Glomerular endothelial cell (primary cell): ENCODE measurements at regions not wholly inside any gene's neighbourhood (a gene's known extent, or its start where the extent isn't known, plus 50 kb on each side); places are given as distances from the start of the nearest gene placed in this dataset.
"Not testable (repeated sequence)": the region's sequence is repeated elsewhere in the genome, so short reads cannot be mapped to it uniquely, and the experiment has no call there.

Experiments
- DNase-seq: peaks from one replicate; pipeline ENCODE4 v3.0.0-alpha.2; 2011; ENCODE audit warnings: low read depth, low spot score; ENCODE audit errors: extremely low read depth

DNA sequence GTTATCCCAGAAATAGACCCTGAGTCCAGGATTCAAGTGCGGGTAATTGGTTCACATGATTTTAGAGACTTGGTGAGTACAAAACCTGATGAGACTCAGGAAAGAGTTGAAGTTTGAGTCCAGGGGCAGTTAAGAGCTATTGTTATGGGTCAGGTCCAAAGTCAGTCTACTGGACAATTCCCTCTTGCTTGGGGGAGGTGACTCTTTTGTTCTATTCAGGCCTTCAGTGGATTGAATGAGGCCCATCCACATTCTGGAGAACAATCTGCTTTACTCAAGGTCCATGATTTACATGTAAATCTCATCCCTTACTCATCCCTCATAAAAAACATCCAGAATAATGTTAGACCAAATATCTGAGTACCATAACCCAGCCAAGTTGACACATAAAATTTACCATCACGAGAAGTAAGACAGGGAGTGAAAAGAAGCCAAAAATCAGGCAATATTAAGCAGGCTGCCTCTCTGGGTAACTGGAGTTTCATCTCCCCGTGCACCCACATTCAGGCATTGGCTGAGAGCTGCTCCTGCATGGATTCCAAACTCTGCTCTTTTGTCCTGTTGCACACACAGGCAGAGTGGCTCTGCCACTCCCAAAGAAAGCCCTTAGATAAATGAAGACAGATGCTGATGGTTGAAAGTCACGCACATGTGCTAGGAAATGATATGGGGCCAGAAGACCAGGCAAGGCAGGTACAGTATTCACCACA is 156.0 kb upstream of the SALL1 start:
- no peak for DNase-seq

DNA sequence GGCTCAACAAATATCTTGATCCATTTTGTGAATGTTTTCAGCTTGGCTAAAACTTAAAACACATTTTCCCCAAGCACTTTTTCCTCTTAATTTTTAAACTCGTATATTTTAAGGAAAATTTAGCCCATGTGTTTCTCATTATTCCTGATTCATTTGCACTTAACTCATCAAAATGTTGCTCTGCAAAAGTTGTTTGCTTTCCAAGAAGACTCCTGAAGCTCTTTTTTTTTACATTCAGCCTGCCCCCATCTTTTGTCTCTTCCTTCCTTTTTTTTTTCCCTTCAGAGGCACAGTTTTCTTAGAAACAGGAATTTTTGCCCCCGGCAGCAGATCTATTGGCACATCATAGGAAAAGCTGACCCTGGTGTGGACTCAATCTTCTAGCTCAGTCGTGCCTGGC is 155.0 kb upstream of the SALL1 start:
- DNase-seq, result no peak

DNA sequence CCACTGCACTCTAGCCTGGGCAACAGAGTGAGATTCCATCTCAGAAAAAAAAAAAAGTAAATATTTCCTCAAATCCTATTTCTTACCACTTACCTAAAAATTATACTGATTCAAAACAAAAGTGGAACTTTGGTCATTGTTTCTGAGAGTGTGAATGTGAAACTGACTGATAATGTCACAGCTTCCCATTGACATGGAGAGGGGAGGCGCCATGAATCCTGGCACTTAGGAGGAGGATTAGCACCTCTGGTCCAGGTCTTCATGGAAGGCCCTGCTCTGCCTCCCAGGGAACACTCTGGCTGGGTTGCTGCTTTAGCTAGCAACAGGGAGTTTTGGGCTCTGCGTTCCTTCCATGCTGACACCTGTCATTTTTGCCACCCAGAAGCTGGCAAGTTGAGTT is 154.3 kb upstream of the SALL1 start:
- DNase-seq, result no peak

DNA sequence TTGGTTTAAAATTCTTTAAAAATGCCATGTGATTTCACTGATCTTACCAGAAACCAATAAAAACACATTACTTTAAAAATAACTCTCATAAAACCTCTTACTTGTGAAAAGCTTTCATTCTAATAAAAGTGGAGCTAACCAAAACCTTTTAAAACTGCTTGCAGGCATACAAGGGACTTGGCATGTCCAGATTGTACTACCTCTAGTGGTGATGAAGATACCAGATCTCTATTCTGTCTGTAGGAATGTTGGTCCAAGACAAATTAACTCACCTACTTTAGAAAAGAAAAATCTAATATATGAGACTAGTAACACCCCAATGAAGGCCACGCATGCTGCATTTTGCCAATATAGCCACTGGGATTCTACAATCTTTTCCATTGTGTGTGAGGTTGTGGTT is 151.0 kb upstream of the SALL1 start:
- no peak for DNase-seq

DNA sequence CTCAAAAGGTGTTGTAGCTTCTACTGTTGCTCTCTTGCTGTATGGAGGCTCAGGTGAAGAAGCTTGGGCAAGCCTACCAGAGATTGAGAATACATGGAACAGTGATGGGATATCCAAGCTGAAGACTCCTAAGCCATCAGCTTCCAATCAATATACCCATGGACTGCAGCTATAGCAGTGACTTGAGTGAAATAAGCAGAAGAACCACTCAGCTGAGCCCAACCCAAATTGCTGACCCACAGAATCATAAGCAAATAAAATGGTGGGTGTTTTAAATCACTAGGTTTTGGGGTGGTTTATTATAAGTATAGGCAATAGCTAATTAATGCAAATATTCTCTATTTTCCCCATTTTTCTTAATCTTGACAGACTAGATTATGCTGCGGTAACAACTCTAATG is 147.7 kb upstream of the SALL1 start:
- no peak for DNase-seq

DNA sequence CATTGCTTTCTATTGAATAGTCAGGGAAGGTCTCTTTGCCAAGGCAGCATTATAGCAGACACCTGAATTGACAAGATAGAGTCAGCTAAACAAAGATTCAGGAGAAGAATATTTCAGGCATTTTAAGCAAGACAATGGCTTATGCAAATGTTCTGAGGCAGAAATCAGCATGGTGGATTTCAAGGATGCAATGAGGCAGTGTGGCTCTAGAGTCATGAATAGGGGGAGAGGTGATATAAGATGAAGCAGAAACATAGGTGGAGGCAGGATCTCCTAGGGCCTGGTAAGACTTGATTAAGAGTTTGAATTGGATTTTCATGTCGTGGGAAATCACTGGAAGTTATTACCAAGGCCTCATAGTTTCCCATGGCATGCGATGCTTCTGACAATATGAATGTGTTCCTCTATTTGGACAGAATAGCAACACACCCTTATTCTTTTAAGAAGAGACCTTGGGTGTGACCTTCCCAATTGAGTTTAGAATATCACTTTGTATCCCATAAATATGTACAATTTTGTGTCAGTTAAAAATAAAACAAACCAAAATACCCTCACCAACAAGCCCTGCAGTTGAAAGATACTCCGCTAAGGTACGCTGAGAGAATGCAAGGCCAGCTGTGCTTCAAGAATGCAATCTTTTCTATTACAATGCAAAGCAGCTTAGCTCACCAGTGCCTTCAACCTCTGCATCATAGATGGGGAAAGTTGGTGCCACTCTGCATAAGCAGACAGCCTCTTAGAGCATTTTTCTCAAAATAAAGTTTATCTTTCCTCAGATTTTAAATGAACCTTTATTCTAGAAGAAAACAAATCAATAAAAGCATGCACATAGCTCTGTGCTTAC is 139.6 kb upstream of the SALL1 start:
- no peak for DNase-seq

DNA sequence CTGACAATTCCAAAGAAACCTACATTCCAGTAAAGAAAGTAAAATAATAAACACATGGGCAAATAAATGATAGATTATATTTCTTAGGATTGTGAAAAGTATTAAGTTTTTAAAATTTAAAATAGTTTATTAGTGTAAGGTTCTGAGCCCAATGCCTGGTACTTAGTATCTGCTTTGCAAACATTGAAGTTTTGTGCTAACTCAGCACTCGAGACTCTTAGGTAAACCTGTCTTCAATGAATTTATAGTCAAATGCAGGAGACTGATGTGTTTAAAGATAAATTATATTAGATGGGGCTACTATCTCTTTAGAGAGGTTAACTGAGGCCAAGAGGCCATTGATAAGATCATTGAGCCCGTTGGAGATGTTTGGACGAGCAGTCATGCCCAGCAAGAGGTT is 138.3 kb upstream of the SALL1 start:
- no peak for DNase-seq

DNA sequence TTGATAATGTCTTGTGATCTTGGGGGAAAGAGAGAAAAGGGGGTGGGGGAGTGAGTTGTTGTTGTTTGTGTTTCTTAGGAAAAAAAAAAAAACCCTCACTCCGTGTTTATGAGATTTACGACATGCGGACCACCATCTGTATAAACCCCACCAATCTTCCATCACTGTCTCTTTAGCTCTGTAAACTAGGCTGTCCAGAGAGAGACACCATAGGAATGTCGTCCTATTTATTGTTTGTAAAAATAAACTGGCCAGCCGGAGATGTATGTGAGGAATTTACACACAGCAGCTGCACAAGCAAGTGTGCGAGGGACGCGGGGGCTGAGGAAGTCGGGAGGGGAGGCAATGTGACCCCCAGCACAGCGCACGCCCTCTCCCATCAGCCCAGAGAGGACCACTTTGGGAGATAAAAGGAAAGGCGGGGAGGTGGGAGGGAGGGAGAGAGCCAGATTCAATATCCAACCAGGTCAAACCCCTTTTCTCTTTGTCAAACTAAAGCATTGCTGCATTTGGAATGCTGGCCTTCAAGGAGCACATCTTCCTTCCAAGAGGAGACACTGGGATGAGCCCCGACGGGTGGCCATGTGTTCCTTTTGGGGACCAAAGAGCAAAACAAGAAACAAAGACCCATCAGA is 136.2 kb upstream of the SALL1 start:
- no peak for DNase-seq

DNA sequence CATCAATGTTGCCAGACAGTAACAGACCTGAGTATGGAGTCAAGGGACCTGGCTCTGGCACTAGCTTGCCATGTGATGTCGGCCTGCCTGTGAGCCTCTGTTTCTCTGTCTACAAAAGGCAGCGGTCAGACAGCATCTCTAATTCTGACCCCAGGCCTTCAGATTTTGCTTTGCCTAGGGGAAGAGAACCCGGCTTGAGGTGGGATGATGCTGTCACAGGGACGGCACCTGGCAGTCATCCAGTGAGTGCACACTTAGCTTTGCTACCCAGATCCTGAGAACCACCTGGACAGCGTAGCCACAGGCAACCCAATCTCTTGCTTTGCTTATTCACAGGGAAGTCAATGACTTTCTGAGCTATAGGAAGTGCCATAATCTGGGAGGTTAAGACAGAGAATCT is 135.2 kb upstream of the SALL1 start:
- no peak for DNase-seq

DNA sequence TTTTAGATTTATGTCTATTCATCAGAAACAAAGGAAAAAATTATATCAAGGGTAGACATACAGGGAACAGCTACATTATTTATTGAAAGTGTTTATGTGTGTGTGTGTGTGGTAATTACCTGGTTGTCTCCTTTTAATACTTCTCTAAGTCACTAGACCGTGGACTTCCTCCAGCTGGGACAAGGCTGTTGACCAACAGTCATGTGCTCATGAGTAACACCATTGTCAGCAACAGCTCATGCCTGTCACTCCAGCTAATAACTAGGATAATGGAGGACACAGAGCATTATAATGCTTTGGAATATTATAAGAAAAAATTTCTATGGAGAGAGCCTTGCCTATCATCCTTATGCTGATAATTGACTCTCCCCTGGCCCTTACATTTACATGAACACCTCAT is 125.3 kb upstream of the SALL1 start:
- DNase-seq, result no peak

DNA sequence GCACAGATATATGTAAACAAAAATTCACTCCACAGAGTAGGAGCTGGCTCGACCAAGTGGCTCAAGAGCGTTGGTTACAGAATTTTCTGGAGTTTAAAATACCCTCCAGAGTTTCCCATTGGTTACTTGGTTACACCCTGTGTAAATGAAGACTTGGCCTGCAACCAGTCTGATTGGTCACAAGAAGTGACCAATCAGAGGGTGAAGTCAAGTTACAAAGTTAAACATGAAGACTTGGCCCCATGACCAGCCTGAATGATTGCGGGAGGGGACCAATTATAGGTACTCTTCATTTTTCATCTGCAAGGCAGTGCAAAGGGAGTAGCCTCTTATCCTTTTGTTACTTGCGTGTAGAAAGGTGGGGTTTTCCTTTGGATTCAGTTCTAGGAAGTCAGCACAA is 121.3 kb upstream of the SALL1 start:
- no peak for DNase-seq

DNA sequence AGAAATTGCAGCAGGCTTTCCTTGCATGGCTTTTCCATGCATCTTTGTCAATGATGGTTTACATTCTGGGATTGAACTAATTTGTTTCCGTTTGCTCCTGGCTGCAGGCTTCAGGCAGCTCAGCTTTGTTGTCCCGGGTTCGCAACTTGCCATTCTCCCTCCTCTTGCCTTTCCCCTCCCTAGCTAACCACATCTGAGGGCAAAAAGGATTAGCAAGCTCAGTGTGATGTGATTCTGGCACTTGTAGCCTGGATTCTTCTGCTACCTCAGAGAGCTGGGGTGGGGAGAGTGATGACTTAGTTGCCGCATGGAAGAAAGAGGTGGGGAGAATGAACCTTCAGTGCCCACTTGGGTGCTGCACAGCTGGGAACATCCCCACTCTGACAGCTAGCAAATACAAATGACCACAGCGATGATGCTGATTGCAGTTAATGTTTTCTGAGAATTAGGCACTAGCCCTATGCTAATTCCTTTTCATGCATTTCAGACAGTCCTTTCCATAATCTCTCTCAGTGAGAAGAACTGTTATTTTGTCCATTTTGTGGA is 120.2 kb upstream of the SALL1 start:
- DNase-seq, result no peak

DNA sequence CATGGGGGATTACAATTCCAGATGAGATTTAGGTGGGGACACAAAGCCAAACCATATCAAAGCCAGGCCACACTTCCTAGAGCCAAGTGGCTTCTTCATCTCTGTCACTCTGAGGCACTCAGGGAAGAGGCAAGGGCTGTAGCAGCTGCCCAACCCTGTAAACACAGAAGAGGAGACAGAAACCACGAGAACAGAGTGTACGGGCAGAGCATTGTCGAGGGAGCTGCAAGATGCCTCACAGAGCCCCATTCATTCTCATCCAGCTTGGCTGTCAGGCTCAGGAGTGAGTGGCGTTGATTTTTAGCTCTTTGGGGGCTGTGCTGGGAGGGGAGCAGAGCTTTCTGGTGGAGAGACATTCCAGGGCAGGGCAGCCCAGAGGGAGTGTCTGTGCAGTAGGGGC is 117.2 kb upstream of the SALL1 start:
- no peak for DNase-seq

DNA sequence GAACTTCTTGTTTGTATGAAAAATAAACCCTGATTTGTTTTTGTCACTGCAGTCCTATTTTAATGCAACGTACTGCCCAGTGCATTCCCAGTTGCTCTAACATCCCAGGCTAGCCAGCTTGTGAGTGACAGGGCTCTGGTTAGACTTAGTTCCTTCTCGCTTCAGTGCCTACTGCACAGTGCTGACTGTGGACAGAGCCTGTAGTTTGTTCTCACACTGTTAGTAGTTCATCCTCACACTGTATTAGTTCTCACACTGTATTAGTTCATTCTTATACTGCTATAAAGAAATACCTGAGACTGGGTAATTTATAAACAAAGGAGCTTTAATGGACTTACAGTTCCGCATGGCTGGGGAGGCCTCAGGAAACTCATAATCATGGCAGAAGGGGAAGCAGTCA is 116.6 kb upstream of the SALL1 start:
- no peak for DNase-seq

DNA sequence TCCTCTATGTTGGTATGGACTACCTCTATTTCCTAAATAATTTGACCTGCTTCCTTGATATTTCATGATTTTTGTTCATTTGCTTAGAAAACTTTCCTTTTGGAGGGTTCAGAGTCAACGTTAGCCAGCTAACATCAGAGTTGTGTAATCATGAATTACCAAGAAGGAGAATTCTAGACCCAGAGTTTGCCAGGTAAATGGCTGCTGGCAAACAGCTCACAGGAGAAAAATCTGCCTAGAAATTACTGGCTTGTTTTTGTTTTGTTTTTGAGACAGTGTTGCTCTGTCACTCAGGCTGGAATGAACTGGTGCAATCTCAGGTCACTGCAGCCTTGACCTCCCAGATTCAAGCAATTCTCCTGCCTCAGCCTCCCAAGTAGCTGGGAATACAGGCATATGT is 111.4 kb upstream of the SALL1 start:
- no peak for DNase-seq

DNA sequence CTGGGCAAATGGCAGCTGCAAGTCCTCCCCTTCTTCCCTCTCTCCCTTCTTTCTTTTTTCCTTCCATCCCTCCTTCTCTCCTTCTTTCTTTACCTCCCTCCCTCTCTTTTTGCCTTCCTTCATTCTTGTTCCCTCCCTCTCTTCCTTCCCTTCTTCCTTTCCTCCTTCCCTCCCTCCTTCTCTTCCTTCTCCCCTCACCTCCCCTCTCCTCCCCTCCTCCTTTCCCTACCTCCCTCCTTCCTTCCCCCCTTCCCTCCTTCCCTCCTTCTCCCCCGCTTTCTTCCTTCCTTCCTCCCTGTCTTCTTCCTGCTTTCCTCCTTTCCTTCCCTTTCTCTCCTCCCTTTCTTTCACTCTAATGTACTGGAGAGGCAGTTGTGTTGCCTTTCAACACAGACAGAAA is 110.8 kb upstream of the SALL1 start:
- no peak for DNase-seq

DNA sequence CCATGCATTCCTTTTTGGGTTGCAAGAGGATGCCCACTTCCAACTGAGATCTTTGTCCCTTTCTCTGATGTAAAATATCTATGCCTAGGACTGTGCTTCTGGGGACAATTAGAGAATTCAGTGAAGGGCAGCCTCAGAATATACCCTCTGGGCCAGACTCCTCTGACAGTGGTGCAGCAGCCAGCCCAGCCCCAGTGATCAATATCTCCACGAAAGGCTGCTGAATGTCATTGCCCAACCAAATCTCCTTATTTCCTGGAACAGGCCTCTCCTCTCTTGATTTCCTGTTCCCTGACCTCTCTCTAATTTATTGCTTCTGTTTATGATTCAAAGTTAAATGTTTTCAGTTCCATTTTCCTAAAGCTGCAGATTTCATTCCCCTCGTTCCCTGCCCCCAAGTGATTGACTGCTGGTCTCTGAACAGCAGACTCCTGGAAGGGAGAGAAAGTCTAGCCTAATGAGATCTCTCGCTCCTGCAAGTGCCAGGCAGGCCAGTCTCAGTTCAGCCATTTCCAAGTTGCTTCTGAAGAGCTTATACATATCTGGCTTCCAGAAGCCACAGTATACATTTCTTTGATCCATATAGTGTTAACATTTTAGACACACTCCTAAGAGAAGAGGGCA is 104.4 kb upstream of the SALL1 start:
- DNase-seq, result no peak

DNA sequence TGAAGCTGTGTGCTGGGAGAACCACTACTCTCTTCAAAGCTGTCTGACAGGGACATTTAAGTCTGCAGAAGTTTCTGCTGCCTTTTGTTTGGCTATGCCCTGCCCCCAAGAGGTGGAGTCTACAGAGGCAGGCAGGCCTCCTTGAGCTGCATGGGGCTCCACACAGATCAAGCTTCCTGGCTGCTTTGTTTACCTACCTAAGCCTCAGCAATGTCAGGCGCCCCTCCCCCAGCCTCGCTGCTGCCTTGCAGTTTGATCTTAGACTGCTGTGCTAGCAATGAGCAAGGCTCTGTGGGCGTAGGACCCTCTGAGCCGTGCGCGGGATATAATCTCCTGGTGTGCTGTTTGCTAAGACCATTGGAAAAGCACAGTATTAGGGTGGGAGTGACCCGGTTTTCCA is 103.3 kb upstream of the SALL1 start:
- not testable (repeated sequence) for DNase-seq

DNA sequence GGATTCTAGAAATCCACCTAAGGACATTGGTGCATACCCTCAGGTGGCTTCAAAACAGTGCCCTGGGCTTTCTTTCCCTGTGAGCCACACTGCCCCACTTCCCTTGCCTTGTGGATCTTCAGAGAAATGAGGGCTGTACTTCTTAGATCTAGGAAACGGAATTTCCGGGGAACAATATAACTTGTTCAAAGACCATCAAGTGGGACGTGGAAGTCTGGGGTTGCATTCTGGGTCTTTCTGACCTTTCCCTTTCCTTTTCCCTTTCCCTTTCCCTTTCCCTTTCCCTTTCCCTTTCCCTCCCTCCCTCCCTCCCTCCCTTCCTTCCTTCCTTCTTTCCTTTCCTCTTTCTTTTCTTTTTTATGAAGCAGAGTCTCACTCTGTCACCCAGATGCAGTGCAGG is 97.1 kb upstream of the SALL1 start:
- DNase-seq, result no peak

DNA sequence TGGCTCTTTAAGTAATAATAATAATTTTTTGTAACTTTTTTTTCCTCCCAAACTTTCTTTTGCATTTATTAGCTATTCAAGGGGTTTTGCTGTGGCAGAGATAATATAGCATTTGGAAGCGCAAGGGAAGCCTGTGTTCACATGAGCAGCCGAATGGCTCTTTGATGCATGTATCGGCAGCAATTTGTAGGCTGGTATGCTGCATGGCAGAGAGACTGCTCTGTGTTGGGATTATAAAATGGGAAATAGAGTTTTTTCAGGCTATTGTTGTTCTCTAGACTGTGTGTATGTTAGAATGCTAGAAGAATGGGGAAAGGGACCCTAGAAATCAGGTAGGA is 94.6 kb upstream of the SALL1 start:
- DNase-seq, result no peak

DNA sequence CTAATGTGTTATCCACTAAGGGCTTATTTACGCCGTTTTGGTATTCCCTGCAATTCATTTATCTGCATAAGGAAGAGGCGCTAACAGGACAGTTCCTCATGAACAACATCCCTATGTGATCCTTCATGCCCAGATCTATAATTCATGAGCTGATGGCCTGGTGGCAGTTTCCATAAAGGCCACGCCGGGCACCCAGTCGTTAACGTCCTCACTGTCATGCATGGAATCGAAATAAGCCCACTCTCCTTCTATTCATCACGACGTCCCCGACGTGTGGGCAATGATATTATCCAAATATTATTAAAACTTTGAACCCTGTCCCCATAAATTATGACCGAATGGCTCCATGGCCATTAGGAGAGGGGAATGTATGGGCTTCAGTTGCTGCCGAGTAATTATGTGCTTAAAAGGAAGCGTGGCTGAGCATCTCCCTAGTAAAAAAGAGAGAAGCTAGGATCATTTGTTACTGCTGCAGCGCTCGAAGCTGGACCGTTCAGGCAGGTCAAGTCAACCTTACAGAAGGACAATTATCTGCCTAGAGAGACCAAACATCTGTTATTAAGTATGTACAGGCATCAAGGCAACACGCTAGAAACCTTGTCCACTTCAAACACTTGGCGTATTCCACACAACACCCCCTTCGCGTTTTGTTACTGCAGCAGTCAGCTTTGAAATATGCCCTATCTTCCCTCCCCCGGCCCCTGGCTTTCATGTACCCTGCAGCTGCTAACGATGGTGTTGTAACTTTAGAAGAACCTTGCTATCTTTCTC is 94.0 kb upstream of the SALL1 start:
- no peak for DNase-seq
